Fibroblast of pulmonary artery (primary cell): ENCODE measurements at regions not wholly inside any gene's neighbourhood (a gene's known extent, or its start where the extent isn't known, plus 50 kb on each side); places are given as distances from the start of the nearest gene placed in this dataset.
"Not testable (repeated sequence)": the region's sequence is repeated elsewhere in the genome, so short reads cannot be mapped to it uniquely, and the experiment has no call there.

ENCODE experiments used
- DNase-seq: peaks from one replicate; pipeline ENCODE4 v3.0.0-alpha.2; 2010; ENCODE audit warnings: low read depth
- H3K4me3 ChIP-seq: replicated peaks from 2 replicates; pipeline ENCODE4 v1.5.1; 2011; ENCODE audit warnings: low read depth, mild to moderate bottlenecking, control low read depth, low read length, moderate library complexity
- TF ChIP-seq, protein P1 (sequence below): IDR thresholded peaks from 2 replicates; pipeline ENCODE4 v1.5.1; 2011; ENCODE audit warnings: mild to moderate bottlenecking, control low read depth, low read length, inconsistent platforms; ENCODE audit errors: missing control alignments

DNA sequence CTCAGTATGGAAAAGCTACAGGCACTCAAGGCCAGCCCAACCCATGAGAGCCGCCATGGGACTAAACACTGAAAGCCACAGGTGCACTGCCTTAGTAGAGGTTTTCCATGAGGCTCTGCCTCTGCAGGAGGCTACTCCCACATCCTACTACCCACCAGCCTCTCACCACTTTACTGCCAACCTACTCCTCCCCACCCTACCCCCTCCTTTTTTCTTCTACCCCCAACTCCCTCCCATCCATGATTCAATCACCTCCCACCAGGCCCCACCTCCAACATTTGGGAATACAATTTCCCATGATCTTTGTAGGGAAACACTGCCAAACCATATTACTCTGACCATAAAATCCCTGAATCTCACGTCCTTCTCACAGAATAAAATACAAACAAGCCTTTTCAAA, 101.6 kb upstream of the CTSV start:
- no peak for DNase-seq
- TF ChIP-seq, protein P1, sequence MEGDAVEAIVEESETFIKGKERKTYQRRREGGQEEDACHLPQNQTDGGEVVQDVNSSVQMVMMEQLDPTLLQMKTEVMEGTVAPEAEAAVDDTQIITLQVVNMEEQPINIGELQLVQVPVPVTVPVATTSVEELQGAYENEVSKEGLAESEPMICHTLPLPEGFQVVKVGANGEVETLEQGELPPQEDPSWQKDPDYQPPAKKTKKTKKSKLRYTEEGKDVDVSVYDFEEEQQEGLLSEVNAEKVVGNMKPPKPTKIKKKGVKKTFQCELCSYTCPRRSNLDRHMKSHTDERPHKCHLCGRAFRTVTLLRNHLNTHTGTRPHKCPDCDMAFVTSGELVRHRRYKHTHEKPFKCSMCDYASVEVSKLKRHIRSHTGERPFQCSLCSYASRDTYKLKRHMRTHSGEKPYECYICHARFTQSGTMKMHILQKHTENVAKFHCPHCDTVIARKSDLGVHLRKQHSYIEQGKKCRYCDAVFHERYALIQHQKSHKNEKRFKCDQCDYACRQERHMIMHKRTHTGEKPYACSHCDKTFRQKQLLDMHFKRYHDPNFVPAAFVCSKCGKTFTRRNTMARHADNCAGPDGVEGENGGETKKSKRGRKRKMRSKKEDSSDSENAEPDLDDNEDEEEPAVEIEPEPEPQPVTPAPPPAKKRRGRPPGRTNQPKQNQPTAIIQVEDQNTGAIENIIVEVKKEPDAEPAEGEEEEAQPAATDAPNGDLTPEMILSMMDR, result no peak
- no peak overlapping the region for H3K4me3 ChIP-seq

- H3K4me3 ChIP-seq, result no peak overlapping the region
- TF ChIP-seq, protein P1, result no peak
- no peak for DNase-seq
These were observed 97.5 kb upstream of the CTSV start for GRCh38 chr9:97136421-97136820.

GRCh38 chr9:97133966-97134365, 95.0 kb upstream of the CTSV start:
- not testable (repeated sequence) for DNase-seq, H3K4me3 ChIP-seq

- no peak for DNase-seq
- TF ChIP-seq, protein P1, result no peak
- H3K4me3 ChIP-seq, result no peak overlapping the region
These were observed 93.9 kb upstream of the CTSV start for GRCh38 chr9:97132865-97133264.

- not testable (repeated sequence) for DNase-seq, H3K4me3 ChIP-seq
These were observed 91.9 kb upstream of the CTSV start for GRCh38 chr9:97130864-97131263.

DNA sequence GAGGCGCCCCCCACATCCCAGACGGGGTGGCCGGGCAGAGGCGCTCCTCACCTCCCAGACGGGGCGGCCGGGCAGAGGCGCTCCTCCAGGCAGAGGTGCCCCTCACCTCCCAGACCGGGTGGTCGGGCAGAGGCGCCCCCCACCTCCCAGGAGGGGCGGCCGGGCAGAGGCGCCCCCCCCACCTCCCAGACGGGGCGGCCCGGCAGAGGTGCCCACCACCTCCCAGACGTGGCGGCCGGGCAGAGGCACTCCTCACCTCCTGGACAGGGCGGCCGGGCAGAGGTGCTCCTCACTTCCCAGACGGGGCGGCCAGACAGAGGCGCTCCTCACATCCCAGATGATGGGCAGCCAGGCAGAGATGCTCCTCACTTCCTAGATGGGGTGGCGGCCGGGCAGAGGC, 91.4 kb upstream of the CTSV start:
- DNase-seq, H3K4me3 ChIP-seq: not testable (repeated sequence)

DNA sequence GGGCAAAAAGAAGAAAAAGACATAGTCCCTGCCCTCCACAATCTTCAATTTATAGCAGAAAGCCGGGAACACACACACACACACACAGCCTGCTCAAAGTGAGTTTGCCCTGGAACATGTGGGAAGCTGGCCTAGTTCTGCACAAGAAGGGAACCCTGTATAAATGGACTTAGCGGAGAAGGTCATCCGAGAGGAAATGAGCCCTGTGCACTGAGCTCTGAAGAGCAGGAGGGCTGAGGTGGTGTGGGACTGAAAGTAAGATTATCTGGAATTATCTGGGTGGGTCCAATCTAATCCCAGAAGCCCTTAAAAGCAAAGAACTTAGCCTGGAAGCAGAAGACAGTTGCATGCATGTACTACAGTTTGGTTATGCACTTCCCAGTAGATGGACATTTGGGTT, 90.0 kb upstream of the CTSV start:
- TF ChIP-seq, protein P1, result no peak
- H3K4me3 ChIP-seq, result no peak overlapping the region
- no peak for DNase-seq

GRCh38 chr9:97124256-97124655, 85.3 kb upstream of the CTSV start:
- TF ChIP-seq, protein P1, result no peak
- DNase-seq, result no peak
- no peak overlapping the region for H3K4me3 ChIP-seq

DNA sequence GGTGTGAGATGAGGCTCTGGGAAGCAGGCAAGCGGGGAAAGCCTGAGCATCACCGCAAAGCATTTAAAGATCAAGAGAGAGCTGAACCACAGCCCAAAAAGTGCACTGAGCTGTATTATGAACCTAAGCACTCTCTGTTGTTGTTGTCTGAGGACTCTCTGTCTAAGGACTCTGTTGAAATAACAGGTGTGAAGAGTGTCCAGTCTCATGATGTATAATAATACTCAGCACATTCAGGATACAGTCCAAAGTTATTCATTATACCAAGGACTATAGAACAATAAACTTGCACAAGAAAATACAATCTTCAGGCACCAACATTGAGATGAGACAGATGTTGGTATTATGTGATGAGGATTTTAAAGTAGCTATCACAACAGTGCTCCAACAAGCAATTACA, 71.8 kb upstream of the CTSV start:
- TF ChIP-seq, protein P1, result no peak
- DNase-seq, result no peak
- H3K4me3 ChIP-seq, result no peak overlapping the region
